Stimulated activated CD8-positive, alpha-beta memory T cell treated with anti-CD3 and anti-CD28 coated beads, Interleukin-12 subunit alpha, Interleukin-12 subunit beta, amount 100 ng/mL, for 24 hours (primary cell): ENCODE measurements at regions not wholly inside any gene's neighbourhood (a gene's known extent, or its start where the extent isn't known, plus 50 kb on each side); places are given as distances from the start of the nearest gene placed in this dataset.
"Not testable (repeated sequence)": the region's sequence is repeated elsewhere in the genome, so short reads cannot be mapped to it uniquely, and the experiment has no call there.

Source experiments
- DNase-seq: peaks from one replicate; pipeline ENCODE4 v3.0.0-alpha.2; 2020; ENCODE audit errors: extremely low read depth

DNA sequence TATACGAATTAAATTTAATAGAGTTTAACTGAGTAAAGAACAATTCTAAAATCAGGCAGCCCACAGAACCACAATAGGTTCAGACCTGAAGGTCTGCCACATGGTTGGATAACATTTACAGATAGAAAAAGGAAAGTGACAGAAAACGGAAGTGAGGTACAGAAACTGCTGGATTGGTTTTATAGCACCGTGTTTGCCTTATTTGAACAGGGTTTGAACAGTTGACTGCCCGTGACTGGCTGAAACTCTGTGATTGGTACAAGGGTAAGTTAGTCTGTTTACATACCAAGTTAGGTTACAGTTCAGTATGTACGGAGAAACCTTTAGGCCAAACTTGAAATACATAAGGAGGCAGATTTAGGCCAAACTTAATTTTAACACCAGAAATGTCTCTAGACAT lies 64.1 kb upstream of the ATXN3L start:
- no peak for DNase-seq

GRCh38 chrX:13381514-13381913 lies 61.7 kb upstream of the ATXN3L start:
- no peak for DNase-seq

DNA sequence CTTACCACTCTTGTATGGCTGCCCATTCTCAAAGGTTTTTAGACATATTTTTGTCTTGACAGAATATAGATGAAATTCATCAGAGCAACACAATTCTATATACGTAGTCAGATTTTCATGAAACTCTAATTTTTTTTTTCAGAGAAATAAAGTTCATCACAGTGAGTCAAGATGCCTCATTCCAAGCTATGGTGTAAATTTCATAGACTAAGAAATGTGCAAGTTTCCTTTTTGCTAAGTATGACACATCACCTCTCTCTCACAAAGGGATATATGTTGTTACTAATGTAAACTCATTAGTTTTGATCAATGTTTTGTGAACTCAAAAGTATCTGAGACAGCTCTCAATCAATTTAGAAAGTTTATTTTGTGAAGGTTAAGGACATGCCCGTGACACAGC lies 60.4 kb upstream of the ATXN3L start:
- no peak for DNase-seq

DNA sequence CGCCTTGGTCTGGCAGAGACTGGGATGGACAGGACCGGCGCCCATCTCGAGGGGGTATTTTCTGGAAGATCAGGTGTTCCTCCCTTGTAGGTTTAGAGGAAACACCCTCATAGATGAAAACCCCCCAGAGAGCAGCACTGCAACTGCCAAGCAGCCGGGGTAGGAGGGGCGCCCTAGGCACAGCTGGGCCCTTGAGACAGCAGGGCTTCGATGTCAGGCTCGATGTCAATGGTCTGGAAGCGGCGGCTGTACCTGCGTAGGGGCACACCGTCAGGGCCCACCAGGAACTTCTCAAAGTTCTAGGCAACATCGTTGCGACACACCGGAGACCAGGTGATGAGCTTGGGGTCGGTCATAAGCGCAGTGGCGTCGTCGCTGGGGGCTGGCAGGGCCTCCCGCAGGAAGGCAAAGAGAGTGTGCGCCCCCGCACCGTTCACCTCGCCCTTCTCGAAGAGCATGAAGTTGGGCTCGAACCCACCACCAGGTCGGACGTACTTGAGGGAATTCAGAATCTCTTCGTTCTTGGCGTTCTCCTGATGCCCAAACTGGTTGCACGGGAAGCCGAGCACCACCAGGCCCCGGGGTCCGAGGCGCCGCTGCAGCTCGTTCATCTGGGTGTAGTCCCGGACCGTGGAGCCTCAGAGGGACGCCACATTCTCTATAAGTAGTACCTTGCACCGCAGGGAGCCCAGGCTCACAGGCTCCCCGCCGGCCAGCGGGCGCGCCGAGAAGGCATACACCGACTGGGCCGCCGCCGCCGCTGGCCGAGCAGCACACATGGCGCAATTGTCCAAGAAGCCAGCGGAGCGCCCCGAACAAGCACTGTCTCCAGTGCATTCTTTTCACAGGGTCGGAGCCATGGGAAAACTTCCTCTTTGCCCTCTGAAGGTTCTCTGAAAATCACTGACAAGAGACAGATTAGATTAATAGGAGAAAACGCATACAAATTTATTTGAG lies 59.0 kb upstream of the ATXN3L start:
- DNase-seq = not testable (repeated sequence)

GRCh38 chrX:13377550-13377934 lies 57.7 kb upstream of the ATXN3L start:
- no peak for DNase-seq

GRCh38 chrX:13376857-13377549 lies 57.1 kb upstream of the ATXN3L start:
- DNase-seq = no peak

DNA sequence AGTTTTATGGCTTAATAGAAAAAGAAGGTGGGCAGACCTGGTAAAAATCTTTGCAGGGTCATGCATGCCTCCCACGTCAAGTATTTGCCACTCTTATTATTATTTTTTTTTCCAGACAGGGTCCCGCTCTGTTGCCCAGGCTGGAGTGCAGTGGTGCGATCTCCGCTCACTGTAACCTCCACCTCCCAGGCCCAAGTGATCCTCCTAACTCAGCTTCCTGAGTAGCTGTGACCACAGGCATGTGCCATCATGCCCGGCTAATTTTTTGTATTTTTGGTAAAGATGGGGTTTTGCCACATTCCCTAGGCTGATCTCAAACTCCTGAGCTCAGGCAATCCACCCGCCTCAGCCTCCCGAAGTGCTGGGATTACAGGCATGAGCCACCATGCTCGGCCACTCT lies 55.7 kb upstream of the ATXN3L start:
- DNase-seq = not testable (repeated sequence)

- no peak for DNase-seq
Measured at GRCh38 chrX:13374364-13374763, 54.5 kb upstream of the ATXN3L start.

DNA sequence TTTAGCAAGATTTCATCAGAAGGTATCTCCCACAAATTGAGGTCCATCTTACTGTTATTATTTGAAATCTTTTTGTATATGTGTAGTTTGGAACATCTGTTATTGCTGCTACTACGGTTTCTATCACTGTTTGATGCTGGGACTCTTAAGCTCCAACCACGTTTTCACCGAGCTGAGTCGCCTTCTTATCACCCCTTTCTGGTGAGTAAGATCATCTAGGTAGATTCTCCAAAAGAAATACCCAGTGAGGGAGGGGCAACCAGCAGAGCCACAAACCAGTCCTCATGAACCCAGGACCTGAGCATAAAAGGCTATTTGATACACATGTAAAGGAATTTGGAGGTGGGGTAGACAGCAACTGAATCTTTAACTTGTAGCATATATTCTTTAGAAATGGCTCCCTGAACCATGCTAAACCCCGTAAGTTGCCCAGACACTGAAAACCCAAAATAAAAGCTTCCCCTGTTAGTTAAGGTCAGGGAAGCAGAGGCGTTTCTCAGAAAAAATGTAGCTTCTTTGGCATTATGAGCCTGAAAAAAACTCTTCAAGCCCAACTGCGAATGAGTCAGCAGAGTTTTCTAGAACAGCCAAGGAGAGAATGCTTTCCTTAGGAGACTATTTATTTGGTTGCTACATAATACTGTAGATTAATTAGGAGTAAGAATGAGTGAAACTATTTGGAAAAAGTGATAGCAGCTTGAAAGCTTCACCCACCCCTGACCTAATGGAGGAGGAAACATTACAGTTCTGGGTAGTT lies 53.8 kb upstream of the ATXN3L start:
- DNase-seq = no peak

- no peak for DNase-seq
Measured at GRCh38 chrX:13373027-13373426, 53.2 kb upstream of the ATXN3L start.

DNA sequence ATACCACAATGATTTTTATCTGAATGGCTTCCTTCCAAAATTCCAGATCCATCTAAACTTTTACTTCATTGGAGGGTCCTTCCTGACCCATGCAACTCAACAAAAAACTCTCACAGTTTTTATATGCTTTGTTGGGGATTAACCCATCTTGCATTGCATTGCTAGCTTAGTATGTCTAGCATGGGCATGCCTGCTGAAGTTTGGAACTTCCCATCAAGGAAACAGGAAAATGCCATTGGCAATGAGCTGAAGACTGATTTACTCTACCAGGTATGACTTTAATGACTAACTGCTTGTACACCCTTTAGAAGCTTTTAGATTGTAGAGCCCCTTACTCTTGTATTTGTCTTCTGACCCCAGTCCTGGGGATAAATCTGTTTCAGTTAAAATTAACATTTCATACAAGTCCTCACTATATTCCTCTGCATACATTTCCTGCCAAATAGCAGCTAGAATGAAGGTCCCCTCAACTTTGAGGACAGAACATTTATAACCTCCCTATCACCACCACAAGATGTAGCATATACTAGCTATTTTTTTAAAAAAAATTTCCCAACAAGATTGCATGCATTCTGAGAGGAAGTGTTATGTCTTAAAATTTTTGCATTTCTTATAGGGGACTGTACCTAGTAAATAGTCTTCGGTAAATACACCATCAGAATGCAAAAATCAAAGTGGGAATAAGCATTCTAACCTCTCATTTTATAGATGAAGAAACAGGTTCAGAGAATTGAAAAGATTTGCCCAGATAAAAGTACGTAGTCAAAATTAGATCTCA lies 52.5 kb upstream of the ATXN3L start:
- DNase-seq = no peak

- DNase-seq = no peak
Measured at GRCh38 chrX:13371186-13371585, 51.3 kb upstream of the ATXN3L start.

DNA sequence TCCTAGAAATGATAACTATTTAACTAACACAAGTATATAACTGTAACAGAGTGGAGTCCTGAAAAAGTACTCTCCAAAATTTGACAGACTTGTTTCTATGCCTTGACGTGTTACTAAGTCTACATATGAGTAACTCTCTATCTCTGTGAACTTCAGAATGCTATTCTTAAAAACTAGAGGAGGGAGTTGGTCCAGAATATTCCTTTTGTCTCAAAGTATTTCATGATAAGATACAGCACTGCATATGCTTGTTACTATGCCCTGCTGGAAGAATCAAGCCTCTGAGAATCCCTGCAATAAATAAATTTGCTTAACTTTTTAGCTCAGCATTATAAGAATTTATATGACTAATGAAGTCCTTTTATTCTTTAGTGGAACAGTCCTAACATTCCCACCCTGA lies 50.9 kb upstream of the ATXN3L start:
- no peak for DNase-seq
